NCI-H146 (cell line): ENCODE measurements at regions not wholly inside any gene's neighbourhood (a gene's known extent, or its start where the extent isn't known, plus 50 kb on each side); places are given as distances from the start of the nearest gene placed in this dataset.

ENCODE experiments used
- DNase-seq: peaks from one replicate; lab custom pipeline; 2025; lab: John Stamatoyannopoulos, UW

DNA sequence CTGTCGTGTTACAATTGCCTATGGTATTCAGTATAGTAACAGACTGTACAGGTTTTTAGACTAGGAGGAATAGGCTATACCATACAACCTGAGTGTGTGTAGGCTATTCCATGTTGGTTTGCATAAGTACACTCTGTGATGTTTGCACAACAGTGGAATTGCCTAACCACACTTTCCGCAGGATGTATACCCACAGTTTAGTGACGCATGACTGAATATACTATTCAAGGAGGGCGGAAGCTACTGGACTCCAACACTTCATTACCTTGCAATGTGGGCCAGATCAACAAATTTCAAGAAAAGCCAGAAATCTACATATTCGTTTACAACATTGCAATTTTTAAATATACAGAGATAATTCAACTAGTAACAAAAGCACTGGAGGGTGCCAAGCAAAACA is 317.2 kb downstream of the PDGFC start:
- no peak for DNase-seq

DNA sequence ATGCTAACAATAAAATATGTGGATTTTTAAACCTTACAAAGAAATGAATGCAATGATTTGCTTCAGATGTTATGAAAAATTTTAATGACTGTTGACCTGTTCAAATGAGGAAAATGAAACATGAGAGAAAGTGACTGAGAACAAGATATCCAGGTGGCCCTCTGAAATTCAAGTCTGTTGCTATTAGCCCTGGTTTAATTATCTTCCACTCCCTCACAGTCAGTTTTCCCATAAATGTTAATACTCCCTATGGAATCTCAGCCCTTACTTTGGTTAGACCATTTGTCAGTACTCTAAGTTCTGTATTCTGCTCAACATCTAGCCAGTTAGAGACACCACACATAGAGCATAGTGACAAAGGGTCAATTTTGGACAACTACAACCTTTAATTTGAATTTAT is 327.8 kb downstream of the PDGFC start:
- DNase-seq, result no peak

DNA sequence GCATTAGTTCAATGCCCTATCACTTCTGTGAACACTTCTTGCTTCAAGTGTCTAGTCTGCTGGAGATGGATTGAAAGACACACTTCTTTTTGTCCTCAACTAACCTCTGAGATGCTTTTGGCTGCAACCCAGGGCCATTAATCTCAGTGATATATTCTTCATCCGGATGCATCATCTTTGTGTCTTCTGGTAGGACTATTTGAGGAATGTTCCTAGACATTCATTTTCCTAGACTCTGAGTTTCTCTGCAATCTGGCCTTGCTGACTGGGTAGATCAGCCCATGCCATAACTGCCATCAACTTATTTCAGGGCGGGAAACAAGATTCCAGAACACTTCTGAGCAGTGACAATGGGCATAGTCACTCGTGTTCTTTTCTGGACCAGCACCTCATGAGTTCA is 329.4 kb downstream of the PDGFC start:
- no peak for DNase-seq

DNA sequence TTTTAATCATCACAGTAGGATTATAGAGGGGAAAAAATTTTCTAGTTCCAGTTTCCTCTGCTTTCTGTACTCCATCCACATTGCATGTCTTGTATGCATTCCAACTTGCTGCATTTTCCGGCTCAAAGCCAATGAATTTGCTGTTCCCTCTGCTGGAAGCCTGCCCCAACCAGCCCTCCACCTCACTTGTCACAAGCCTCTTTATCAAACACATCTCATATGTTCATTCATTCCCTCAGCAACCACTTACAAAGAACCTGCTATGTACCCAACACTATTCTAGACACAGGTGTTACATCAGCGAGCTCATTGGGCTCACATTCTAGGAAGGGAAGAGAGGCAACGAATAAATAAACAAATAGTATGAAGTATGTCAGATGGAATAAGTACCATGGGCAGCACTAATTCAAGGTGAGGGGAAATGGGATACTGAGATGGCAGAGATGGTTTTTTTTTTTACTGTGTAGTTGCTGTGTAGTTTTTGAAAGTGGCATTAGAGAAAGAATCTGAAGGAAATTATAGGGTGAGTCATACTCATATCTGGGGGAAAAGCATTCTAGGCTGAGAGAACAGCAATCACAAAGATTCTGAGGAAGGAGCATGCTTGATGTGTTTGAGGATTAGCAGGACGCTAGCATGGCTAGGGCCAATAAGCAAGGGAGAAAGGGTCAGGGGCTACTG is 332.5 kb downstream of the PDGFC start:
- no peak for DNase-seq

DNA sequence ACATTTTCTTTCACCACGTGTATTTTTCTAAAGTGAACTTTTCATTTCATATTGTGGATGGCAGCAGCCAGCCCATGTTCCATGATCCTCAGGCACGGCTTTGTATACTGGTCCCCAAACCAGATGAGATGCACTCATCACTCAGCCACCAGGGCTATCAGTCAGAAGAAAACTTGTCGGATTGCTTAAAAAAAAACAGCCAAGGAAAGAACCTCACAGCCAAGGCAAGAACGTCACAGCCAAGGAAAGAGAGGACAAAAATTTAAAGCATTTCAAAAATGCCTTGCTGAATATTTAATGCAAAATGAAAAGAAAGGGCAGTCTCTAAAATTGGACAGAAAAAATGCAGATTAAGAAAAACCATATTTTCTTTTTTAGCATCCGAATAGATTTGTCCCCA is 333.3 kb downstream of the PDGFC start:
- no peak for DNase-seq

DNA sequence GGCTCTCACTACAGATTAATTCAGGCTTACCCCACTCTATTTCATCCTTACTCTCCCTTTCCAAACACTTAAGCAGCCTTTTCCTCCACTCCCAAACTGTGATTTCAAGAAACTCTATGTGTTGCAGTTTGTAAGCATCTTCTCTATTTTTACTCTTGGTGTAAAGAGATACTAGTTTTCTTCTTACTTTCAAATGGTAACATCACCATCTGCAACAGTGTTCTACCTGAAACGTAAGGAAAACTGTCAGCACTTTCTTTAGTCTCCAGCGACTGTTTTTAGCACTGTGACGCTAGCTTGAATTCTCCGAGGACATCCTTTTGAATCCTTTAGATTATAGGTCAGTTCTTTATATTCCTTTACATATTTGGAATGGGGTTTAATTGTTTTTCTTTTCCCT is 335.2 kb downstream of the PDGFC start:
- no peak for DNase-seq

DNA sequence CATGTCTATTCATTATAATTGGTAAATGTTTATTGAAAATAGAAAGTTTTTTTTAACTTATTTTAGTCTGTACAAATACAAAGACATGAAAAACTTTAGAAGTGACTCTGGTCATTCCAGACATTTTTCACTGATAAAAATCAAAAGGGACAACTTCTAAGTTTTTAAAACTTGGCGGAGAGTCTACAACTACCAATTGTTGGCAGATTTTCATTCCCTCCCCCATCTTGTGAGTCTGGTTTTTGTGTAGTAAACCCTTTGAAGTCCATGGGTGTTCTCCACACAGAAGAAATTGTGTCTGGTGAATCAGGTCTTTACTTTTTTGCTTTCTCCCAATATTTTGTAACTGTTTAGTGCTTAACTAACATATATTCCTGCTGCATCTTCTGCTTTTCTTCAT is 336.5 kb downstream of the PDGFC start:
- DNase-seq, result no peak

DNA sequence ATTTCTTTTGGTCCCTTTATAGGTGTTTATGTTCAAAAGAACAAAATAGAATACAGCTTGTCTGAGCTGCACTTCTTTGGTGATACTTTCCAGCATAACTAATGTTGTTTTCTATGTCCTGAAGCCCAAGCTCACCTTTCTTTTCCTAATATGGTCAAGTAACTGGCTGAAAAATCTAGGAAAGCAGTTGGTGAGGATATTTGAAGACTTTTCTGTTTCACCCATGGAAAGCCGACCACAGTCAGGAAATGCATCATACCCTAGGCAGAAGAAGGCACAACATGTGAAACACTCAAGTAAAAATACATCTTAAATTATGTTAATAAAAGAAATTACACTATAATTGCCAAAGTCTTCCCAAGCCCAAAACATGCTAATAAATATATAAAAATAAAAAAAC is 337.0 kb downstream of the PDGFC start:
- no peak for DNase-seq

DNA sequence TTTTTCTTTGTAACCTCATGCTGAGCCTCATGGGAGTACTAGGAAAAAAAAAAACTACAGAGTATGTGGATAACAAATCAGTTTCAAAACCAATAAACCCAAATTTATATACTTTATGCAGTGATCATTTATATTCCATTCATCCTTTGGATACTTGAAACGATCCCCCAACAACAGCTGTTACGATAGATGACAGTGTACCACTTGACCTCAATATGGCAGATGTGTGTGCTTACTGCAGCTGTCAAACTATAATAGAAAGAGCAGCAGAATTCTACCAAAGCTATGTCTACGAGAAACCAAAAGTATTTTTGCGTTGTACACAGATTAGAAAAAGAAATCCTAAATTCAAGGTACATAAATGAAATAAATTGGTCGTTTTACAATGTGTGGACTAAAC is 337.8 kb downstream of the PDGFC start:
- DNase-seq, result no peak

DNA sequence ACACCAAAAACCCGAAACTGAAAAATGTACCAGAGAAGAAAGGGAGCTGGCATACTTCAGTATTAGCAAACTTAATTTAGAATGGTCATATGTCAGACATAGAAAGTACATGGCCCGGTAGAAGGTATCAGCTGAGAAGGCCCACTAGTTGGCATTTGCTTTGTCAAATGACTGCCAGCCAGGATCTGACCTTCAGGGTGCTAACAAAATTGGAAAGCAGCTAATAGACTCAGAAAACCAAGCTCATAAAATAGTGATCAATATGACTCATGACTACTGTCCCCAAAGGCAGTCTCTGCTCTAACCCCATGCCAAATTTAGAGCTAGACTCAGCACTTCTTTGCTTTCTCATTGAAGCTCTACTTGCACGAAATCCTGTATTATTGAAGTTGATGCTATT is 342.7 kb downstream of the PDGFC start:
- DNase-seq, result no peak

DNA sequence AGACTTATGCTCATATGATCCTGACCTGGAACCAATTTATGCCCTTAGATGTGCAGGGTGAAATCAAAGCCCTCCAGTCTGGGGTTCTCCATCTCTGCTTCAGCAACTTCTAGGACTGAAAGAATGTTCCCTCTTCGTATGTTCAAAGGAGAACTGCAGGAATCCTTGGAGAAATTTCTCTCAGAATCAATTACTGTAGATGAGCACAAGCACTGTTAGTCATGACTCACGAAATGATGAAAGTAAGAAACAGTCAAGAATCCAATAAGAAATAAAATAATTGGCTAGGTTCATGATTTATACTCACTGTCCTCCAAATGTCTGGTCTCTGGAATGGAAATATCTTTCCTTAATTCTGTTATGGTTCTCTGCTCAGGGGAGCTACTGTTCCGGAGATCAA is 348.2 kb downstream of the PDGFC start:
- DNase-seq, result no peak

DNA sequence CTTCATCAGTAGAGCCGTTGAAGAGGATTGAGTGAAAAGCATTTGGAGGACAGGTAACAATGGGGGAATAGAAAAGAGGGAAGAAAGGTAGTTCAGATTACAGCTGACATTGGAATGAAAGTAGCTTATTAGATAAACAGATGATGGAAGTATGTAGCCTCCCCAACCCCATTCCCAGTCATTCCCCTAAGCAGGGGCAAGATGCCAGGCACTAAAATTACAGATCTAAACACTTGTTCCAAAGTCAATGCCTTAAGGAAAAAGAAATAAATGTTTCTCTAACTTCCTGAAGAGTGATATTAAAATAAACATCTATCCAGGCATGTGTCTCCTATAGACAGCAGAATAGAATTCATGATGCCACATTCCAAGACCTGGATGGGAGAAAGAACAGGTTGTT is 350.8 kb downstream of the PDGFC start:
- no peak for DNase-seq

DNA sequence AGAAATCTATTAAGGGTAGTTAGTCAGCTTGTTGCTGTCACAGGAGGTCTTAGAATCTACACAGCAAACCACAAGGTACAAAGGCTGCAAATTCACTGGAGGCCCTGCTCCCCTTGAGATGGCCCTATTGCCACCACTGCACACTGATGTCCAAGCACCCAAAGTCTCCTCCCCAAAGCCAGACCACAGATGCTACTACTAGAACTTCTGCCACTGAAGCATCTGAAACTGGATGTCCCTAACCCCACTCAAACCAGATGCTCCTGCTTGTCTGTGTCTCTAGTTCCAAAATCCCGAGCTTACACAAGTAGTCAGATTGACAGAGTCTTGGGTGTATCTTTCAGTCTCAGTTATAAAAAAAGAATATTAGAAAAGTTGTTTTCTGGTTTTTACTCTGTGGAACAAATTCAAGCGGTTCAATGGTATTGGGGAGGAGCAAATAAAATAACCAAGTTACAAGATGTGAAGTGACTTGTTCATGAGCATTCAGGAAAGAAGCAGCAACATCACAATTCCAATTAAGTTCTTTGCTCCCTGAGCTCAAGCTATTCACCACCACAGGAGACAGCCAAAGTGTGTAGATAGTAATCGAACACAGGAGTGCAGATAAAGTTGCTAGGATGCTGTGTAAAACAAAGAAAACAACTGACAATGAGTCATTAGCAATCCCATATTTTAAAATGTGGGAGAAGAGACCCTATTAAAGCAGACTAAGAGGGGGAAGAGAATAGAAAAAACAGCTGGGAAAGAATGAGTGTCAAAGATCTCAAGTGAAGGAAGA is 352.3 kb downstream of the PDGFC start:
- DNase-seq, result no peak

DNA sequence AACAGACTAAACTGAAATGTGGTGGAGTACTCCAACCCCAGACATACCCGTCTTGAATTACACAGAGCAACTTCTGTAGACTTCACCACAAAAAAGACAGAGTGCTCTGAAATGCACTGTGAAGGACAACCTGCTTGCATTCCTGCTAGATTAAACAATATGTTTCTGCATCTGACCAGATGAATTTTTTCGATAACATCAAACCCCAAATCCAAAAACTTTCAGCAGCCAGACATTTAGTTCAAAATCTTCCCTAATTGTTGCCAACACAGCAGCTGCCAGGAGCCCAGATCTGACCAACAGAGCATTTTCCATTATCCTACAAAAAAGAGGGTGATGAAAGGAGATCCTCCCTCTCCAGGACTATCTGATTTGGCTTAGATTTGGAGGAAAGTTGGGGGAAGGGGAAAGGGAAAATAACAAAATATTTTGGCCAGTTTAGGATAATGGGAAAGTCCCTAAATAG is 356.5 kb downstream of the PDGFC start:
- no peak for DNase-seq

DNA sequence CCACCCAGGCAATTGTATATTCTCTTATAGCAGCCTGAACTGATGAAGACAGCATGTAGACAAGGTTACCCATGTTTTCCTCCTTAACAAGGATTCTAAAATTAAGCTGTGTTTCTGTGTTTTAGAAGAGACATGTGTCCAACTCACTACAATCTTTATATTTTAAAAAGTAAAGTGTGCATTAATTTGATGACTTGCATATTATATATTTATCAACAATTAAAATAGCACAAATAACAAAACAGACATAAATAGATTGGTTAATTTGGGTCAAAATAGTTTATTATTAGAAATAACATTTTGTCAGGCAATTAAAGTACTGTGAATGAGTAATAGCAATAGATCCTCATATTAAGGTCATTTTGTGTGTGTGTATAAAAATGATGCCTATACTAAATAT is 357.1 kb downstream of the PDGFC start:
- DNase-seq, result no peak

DNA sequence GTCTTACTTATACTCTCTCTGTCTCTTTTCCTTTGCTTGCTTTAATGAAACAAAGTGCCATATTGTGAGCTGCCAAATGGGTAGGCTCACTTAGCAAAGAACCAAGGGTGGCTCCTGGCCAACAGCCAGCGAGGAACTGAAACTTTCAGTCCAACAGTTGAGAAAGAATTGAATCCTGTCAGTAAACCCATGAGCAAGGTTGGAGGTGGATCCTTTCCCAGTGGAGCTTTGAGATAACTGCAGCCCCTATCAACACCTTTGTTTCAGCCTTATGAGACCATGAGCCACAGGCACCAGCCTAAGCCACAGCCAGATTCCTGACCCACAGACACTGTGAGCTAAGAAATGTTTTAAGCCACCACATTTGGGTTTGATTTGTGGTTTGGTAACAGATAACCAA is 362.2 kb downstream of the PDGFC start:
- DNase-seq, result no peak

DNA sequence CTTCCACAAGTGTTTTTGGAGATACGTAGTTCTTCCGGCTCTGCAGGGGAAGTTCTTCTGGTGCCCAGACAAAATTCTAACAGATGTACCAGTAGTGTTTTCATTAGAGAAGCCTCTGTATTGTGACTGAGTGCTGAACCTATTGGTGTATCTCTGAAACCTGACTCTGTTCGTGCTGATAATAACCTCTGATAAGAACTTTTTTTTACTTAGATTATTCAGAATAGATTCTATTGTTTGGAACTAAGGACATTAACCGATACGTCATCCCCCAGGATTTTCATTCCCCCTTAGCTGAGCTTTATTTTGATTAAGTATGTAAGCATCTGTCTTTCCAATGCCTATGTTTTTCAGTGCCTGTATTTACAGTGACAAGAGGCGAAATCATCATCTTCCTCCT is 362.9 kb downstream of the PDGFC start:
- peak; percentile 5 for DNase-seq

DNA sequence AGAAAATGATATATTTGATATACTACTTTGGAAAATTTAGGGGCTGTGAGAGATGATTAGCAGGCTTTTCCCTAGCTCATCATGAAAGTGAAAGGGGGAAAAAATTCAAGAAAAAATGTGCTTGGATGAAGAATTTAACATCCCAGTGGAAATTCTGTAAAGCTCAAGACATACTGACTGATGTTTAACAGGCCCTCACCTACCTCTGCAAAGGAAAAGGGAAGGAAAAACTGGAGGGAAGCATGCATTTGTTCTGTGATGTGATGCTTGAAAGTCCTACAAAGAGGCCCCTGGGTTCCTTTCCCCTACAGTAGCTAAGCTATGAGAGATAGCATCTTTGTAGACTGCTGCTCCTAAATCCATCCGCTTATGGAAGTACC is 364.1 kb downstream of the PDGFC start:
- DNase-seq, result no peak

DNA sequence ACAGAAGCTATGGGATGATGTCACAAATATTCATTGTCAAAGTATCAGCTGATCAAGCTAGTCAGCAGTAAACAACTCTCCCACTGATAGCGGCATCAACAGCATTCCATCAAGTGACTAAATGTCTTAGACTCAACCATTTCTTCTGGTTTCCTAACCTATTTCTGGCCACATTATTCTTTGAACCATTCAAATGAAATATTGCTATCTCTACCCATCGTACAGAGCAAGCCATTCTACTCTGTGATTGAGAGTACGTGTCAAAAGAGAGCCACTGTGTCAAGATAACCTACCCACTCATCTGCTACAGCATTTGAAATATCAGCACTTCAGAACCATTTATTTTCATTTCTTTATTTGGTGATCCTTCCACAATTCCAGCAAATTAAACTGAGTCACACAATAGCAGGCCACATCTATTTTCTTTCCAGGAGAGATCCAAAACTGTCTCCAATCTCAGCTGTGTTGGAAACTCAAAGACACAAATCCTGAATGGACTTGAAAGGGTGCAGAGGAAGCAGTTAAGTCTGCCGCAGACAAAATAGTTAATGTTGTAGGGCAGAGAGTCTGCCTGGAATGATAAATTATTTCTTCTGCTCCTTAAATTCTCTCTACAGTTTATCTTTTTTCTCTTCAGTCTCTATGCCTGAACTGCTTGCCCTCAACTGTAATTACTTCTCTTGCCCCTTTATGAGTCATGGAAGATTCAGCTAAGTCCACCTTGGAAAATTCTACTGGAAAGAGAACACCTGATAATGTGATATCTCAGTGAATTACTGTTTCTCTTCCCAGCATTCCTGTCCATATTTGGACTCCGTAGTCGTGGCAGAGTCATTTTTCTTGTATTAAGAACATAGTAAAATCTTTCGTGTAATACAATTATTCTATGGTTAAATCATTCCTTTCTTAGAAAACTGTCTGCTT is 364.8 kb downstream of the PDGFC start:
- no peak for DNase-seq

DNA sequence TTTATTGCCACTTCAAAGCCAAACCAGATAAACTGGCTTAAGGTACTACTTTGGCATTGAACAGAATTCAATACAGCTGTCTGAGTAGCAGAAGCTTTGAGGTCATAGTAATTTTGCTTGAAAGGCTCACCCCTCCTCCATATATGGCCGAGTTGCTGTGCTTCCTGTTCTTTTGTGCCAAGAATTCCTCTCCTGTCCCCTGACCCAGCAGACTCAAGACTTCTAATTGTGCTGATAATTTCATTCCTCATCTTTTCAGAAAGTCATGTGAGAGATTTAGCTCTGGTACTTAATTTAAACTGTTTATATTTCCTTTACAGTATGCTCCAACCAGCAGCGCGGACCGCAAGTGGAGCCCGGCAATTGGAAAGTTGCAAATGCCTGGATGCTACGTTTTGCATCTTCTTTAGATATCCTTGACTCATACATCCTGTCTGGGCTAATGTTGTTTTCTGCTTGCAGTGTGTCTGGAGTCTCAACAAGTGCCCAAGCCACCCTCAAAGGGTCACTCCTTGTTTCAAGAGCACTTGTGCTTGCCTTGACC is 373.4 kb downstream of the PDGFC start:
- DNase-seq, result no peak

DNA sequence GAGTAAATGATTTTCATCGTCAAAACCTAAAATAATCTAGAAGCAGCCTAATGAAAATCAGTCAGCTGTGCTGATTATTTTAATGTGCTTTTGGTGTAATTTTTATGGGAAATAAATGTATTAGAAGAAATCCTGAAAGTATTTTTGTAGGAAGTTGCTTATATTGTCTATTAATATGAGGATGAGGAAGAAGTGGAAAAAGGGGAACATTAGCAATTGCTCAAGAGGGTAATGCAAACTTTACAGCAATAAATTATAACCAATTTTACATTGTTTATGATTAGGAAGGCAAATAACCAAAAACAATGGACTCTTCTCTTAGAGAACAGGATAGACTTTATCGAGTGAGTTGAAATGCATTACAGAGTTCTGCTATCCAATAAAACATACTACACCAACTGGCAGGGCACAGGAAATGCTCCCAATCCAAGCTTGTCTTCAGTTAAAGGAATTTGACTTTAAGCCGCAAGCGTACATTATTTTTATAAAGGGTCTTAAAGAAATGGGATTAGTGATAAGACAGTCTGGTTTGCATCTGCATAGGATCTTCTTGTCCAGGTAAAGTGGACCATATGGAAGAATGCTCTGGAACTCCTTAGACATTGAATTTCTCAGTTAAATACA is 374.8 kb downstream of the PDGFC start:
- no peak for DNase-seq

DNA sequence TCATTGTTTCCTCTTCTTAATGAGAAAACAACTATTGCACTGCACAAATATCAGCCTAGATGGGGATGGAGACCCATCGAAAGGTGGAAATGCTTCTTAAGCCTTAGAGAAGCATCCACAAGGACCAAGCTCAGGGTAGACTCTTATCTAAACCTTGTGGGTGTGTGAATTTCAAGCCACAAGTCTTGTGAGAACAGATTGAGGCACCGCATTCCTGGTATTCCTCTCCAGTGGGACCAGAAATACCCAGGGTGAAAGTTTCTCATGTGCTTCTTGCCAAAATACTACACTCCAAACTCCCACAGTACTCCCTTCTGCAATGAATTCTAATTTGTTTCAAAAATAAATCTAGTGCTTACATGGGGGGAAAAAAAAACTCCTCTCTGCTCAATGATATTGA is 375.6 kb downstream of the PDGFC start:
- no peak for DNase-seq
